Vagina (tissue), 2 donors: ENCODE measurements at regions not wholly inside any gene's neighbourhood (a gene's known extent, or its start where the extent isn't known, plus 50 kb on each side); places are given as distances from the start of the nearest gene placed in this dataset.

Experiments used
- DNase-seq, 2 donors: peaks; one replicate each; pipeline ENCODE4 v3.0.0-alpha.2; 2017; ENCODE audit errors: extremely low spot score in 2 of 2
- H3K27ac ChIP-seq: fragments of 200-600 bp; sonication (generic); one replicate; pipeline ENCODE4 v1.5.1; 2019
- H3K27me3 ChIP-seq: fragments of 200-600 bp; sonication (generic); one replicate; pipeline ENCODE4 v1.5.1; 2019
- H3K36me3 ChIP-seq, 2 donors: fragments of 200-600 bp; sonication (generic); one replicate each; pipeline ENCODE4 v1.5.1; 2017 to 2019
- H3K4me1 ChIP-seq: fragments of 200-600 bp; sonication (generic); one replicate; pipeline ENCODE4 v1.5.1; 2019
- H3K4me3 ChIP-seq, 2 donors: fragments of 200-600 bp; sonication (generic); 1 replicate in 1 of 2; 2 replicates in 1 of 2; pipeline ENCODE4 v1.5.1; 2016 to 2019
- H3K9me3 ChIP-seq: fragments of 200-600 bp; sonication (generic); one replicate; pipeline ENCODE4 v1.5.1; 2019
- POLR2A ChIP-seq, 2 donors: fragments of 450-650 bp; IDR thresholded peaks; one replicate each; pipeline ENCODE4 v1.6.1; 2017; ENCODE audit warnings: antibody characterized with exemption in 2 of 2, mild to moderate bottlenecking in 2 of 2, moderate library complexity in 2 of 2
- POLR2AphosphoS5 ChIP-seq, 2 donors: sonication (generic); formaldehyde crosslinking; IDR thresholded peaks; one replicate each; pipeline ENCODE4 v1.9.0; 2017; ENCODE audit warnings: antibody characterized with exemption in 2 of 2, mild to moderate bottlenecking in 2 of 2, low read depth in 1 of 2; ENCODE audit not compliant: insufficient read depth in 1 of 2
- intact Hi-C: fragments of 100-400 bp; cut with DNase I; formaldehyde crosslinking; loops from one replicate; pipeline ENCODE4 v1.15.1; 2023
- TF ChIP-seq, protein P1 (sequence below), 3 experiments: fragments of 450-650 bp in 2 of 3; fragments of 200-600 bp in 1 of 3; sonication (generic) in 1 of 3; IDR thresholded peaks; one replicate each; pipeline ENCODE4 v1.5.1; 2017 to 2019; ENCODE audit warnings: antibody characterized with exemption in 3 of 3, mild to moderate bottlenecking in 2 of 3, moderate library complexity in 2 of 3

DNA sequence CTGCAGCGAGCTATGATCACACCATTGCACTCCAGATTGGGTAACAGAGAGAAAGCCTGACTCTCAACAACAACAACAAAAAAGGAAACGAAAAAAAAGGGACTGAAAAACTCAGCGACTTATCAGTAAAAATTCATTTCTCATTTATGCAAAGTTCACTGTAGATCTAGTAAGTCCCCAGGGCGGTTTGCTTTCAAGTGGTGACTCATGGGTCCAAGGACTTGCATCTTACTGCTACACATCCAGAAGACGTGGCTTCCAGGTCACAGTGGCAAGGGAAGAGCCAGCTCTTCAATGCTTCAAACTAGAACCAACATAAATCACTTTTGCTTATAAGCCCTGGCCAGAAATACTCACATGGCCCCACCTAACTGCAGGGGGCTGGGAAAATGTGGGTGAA, 178.3 kb upstream of the AUTS2 start:
- no peak overlapping the region for H3K27ac ChIP-seq
- no peaks in the 10 kb centered on the region for H3K27me3 ChIP-seq
- no peak for DNase-seq
- TF ChIP-seq, protein P1, sequence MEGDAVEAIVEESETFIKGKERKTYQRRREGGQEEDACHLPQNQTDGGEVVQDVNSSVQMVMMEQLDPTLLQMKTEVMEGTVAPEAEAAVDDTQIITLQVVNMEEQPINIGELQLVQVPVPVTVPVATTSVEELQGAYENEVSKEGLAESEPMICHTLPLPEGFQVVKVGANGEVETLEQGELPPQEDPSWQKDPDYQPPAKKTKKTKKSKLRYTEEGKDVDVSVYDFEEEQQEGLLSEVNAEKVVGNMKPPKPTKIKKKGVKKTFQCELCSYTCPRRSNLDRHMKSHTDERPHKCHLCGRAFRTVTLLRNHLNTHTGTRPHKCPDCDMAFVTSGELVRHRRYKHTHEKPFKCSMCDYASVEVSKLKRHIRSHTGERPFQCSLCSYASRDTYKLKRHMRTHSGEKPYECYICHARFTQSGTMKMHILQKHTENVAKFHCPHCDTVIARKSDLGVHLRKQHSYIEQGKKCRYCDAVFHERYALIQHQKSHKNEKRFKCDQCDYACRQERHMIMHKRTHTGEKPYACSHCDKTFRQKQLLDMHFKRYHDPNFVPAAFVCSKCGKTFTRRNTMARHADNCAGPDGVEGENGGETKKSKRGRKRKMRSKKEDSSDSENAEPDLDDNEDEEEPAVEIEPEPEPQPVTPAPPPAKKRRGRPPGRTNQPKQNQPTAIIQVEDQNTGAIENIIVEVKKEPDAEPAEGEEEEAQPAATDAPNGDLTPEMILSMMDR (IDR thresholded peaks at IDR 0.05): no peak
- TF ChIP-seq POLR2AphosphoS5 (IDR thresholded peaks at IDR 0.05; ENCODE audit: insufficient read depth in 1 of 2, low read depth in 1 of 2): no peak
- TF ChIP-seq POLR2A (IDR thresholded peaks at IDR 0.05): no peak
- no peak overlapping the region for H3K4me3 ChIP-seq
- intact Hi-C loops: no loop called here
- no peaks in the 10 kb centered on the region for H3K36me3 ChIP-seq
- H3K4me1 ChIP-seq: no peaks in the 10 kb centered on the region
- no peaks in the 10 kb centered on the region for H3K9me3 ChIP-seq

DNA sequence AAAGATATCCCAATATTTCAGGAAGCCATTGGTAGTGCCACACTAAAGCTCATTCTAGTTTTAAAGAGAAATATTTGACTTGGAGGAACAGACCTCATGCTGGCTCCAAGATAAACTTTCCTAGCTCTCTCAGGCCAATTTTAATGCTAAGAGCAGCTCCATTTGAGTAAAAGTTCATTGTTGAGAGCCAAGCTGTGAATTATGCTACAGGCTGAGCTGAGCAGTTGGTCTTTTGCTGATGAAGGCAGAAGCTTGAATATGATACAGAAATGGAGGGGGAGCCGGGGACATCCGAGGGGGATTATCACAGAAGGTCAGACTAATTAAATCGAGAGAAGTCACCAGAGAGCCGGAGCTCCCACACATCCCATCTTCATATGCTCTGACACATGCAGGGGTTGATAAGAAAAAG, 175.7 kb upstream of the AUTS2 start:
- intact Hi-C loops: no loop called here
- H3K27ac ChIP-seq: no peak overlapping the region

DNA sequence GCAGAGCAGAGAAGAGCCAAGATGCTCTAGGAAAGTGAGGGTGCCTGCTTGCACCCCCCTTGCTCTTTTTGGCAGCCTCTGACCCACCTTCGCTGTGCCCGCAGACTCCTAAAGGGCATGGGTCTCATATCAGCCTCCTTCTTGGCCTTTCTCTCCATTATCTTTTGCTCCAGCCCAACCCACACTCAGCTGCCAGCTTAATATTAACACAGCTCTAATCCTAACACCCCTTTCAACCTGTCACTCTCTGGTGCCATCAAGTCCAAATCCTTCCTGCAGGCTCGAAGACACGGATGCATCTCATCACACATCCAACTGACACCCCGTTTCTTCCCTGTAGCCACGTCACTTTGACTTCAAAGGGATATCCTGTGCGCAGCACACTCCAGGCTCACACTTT, 171.6 kb upstream of the AUTS2 start:
- no peak for TF ChIP-seq POLR2A (IDR thresholded peaks at IDR 0.05)
- TF ChIP-seq POLR2AphosphoS5 (IDR thresholded peaks at IDR 0.05; ENCODE audit: insufficient read depth in 1 of 2, low read depth in 1 of 2): no peak
- TF ChIP-seq, protein P1 (IDR thresholded peaks at IDR 0.05): no peak
- DNase-seq: no peak
- Histone ChIP-seq H3K9me3 (no peaks in the 10 kb centered on the region), H3K36me3 (no peaks in the 10 kb centered on the region), H3K27me3 (no peaks in the 10 kb centered on the region), H3K27ac (no peak overlapping the region), H3K4me3 (no peak overlapping the region), H3K4me1 (peaks cover 18% of the 10 kb centered on the region)
- intact Hi-C loops: no loop called here

More for the DNA sequence above, 175.7 kb upstream of the AUTS2 start:
- Histone ChIP-seq H3K4me3 (no peak overlapping the region), H3K4me1 (no peaks in the 10 kb centered on the region), H3K9me3 (no peaks in the 10 kb centered on the region), H3K27me3 (no peaks in the 10 kb centered on the region), H3K36me3 (no peaks in the 10 kb centered on the region)
- TF ChIP-seq POLR2AphosphoS5 (IDR thresholded peaks at IDR 0.05; ENCODE audit: insufficient read depth in 1 of 2, low read depth in 1 of 2) (no peak), POLR2A (IDR thresholded peaks at IDR 0.05) (no peak)
- TF ChIP-seq, protein P1 (IDR thresholded peaks at IDR 0.05): no peak
- no peak for DNase-seq

DNA sequence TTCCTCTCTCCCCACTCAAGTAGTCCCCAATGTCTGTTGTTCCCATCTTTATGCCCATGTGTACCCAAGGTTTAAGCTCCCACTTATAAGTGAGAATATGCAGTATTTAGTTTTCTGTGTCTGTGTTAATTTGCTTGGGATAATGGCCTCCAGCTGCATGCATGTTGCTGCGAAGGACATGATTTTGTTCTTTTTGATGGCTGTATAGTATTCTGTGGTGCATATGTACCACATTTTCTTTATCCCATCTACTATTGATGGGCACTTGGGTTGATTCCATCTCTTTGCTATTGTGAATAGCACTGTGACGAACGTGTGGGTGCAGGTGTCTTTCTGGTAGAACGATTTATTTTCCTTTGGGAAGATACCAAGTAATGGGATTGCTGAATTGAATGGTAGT, 170.2 kb upstream of the AUTS2 start:
- intact Hi-C loops: no loop called here

DNA sequence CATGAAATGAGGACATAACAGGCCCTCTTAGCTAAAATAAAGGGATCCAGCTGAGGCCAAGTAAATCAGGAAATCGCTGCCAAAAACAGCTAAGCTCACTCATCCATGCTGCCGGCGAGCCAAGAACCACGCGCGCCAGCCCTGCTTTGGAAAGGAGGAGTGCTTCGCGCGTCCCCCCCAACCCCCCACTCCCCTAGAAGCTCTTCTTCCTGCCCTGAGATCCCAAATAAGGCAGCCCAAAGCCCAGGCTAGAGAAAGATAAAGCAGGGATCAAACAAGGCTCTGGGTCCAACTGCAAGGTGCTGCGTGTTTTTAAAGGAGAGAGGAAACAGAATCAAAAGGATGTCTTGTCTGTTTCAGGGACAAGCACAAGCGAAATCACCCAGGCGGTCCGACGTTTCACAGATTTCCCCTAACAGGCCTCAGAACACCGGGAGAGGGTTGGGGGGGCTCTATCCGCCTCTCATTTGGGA, 168.3 kb upstream of the AUTS2 start:
- no peaks in the 10 kb centered on the region for H3K9me3 ChIP-seq
- H3K27me3 ChIP-seq: no peaks in the 10 kb centered on the region
- peak overlapping the region; percentile 10 for H3K27ac ChIP-seq
- DNase-seq: no peak
- H3K4me3 ChIP-seq: peak overlapping the region; percentile 0
- TF ChIP-seq, protein P1 (IDR thresholded peaks at IDR 0.05): no peak
- TF ChIP-seq POLR2AphosphoS5 (IDR thresholded peaks at IDR 0.05; ENCODE audit: insufficient read depth in 1 of 2, low read depth in 1 of 2): peak in 1 of 2 donors; percentile 28
- intact Hi-C loops: no loop called here
- H3K36me3 ChIP-seq: no peaks in the 10 kb centered on the region
- H3K4me1 ChIP-seq: peaks cover 18% of the 10 kb centered on the region

More for the DNA sequence above, 170.2 kb upstream of the AUTS2 start:
- Histone ChIP-seq H3K36me3 (no peaks in the 10 kb centered on the region), H3K9me3 (no peaks in the 10 kb centered on the region), H3K27me3 (no peaks in the 10 kb centered on the region), H3K4me1 (peaks cover 18% of the 10 kb centered on the region), H3K4me3 (no peak overlapping the region), H3K27ac (no peak overlapping the region)
- TF ChIP-seq POLR2AphosphoS5 (IDR thresholded peaks at IDR 0.05; ENCODE audit: insufficient read depth in 1 of 2, low read depth in 1 of 2) (no peak), POLR2A (IDR thresholded peaks at IDR 0.05) (no peak)
- TF ChIP-seq, protein P1 (IDR thresholded peaks at IDR 0.05): no peak
- no peak for DNase-seq
